Uterus (tissue), 3 donors: ENCODE measurements at regions not wholly inside any gene's neighbourhood (a gene's known extent, or its start where the extent isn't known, plus 50 kb on each side); places are given as distances from the start of the nearest gene placed in this dataset.

Experiments used
- DNase-seq, 2 donors: peaks; one replicate each; pipeline ENCODE4 v3.0.0-alpha.2; 2019 to 2020
- H3K27ac ChIP-seq, 2 donors: fragments of 200-600 bp; sonication (generic); 1 replicate in 1 of 2; 2 replicates in 1 of 2; pipeline ENCODE4 v1.5.1; 2016 to 2018
- H3K27me3 ChIP-seq, 2 donors: fragments of 200-600 bp; sonication (generic); one replicate each; pipeline ENCODE4 v1.5.1; 2018 to 2019; ENCODE audit warnings: control low read depth in 1 of 2
- H3K36me3 ChIP-seq, 2 donors: fragments of 200-600 bp; sonication (generic); one replicate each; pipeline ENCODE4 v1.5.1; 2019; ENCODE audit warnings: control low read depth in 1 of 2
- H3K4me1 ChIP-seq, 2 donors: fragments of 200-600 bp; sonication (generic); one replicate each; pipeline ENCODE4 v1.5.1; 2018 to 2019; ENCODE audit warnings: control low read depth in 1 of 2
- H3K4me3 ChIP-seq, 2 donors: fragments of 200-600 bp; sonication (generic); 1 replicate in 1 of 2; 2 replicates in 1 of 2; pipeline ENCODE4 v1.5.1; 2018 to 2019; ENCODE audit warnings: mild to moderate bottlenecking in 1 of 2
- H3K9me3 ChIP-seq, 2 donors: fragments of 200-600 bp; sonication (generic); one replicate each; pipeline ENCODE4 v1.5.1; 2019; ENCODE audit warnings: control low read depth in 1 of 2
- CTCF ChIP-seq, 4 experiments: fragments of 200-600 bp in 2 of 4; fragments of 450-650 bp in 2 of 4; sonication (generic) in 2 of 4; IDR thresholded peaks; one replicate each; pipeline ENCODE4 v1.5.1; 2016 to 2019; ENCODE audit warnings: antibody characterized with exemption in 4 of 4, mild to moderate bottlenecking in 2 of 4, moderate library complexity in 1 of 4
- POLR2A ChIP-seq, 2 donors: fragments of 450-650 bp; IDR thresholded peaks; one replicate each; pipeline ENCODE4 v1.6.1; 2016; ENCODE audit warnings: antibody characterized with exemption in 2 of 2, mild to moderate bottlenecking in 1 of 2, moderate library complexity in 1 of 2
- intact Hi-C: fragments of 100-400 bp; cut with DNase I; formaldehyde crosslinking; loops from one replicate; pipeline ENCODE4 v1.15.1; 2023; ENCODE audit warnings: low total_unique reads
- donor health status: DM: yes; HTN: yes; CAD: no.

GRCh38 chr1:56139836-56140235 is 439.5 kb downstream of the PLPP3 start:
- no peak overlapping the region for H3K4me3 ChIP-seq
- DNase-seq, result no peak
- H3K9me3 ChIP-seq, result no peaks in the 10 kb centered on the region
- no peaks in the 10 kb centered on the region for H3K4me1 ChIP-seq
- no peaks in the 10 kb centered on the region for H3K27me3 ChIP-seq
- no peaks in the 10 kb centered on the region for H3K36me3 ChIP-seq
- H3K27ac ChIP-seq, result no peak overlapping the region
- TF ChIP-seq POLR2A (IDR thresholded peaks at IDR 0.05) (no peak), CTCF (IDR thresholded peaks at IDR 0.05) (no peak)
- intact Hi-C loops, result no loop called here

GRCh38 chr1:56137521-56138505 is 441.6 kb downstream of the PLPP3 start:
- Histone ChIP-seq H3K36me3 (no peaks in the 10 kb centered on the region), H3K4me3 (no peak overlapping the region), H3K9me3 (no peaks in the 10 kb centered on the region), H3K27ac (no peak overlapping the region), H3K4me1 (no peaks in the 10 kb centered on the region), H3K27me3 (no peaks in the 10 kb centered on the region)
- no peak for DNase-seq
- intact Hi-C loops, result no loop called here
- TF ChIP-seq POLR2A (IDR thresholded peaks at IDR 0.05) (no peak), CTCF (IDR thresholded peaks at IDR 0.05) (no peak)

GRCh38 chr1:56137090-56137489 is 442.3 kb downstream of the PLPP3 start:
- no peaks in the 10 kb centered on the region for H3K36me3 ChIP-seq
- H3K4me1 ChIP-seq, result no peaks in the 10 kb centered on the region
- H3K4me3 ChIP-seq, result no peak overlapping the region
- intact Hi-C loops, result no loop called here
- no peak for DNase-seq
- no peaks in the 10 kb centered on the region for H3K27me3 ChIP-seq
- no peaks in the 10 kb centered on the region for H3K9me3 ChIP-seq
- TF ChIP-seq POLR2A (IDR thresholded peaks at IDR 0.05) (no peak), CTCF (IDR thresholded peaks at IDR 0.05) (no peak)
- no peak overlapping the region for H3K27ac ChIP-seq

- intact Hi-C loops, result no loop called here
- Histone ChIP-seq H3K27me3 (no peaks in the 10 kb centered on the region), H3K36me3 (no peaks in the 10 kb centered on the region), H3K27ac (no peak overlapping the region), H3K4me3 (no peak overlapping the region), H3K9me3 (no peaks in the 10 kb centered on the region), H3K4me1 (no peaks in the 10 kb centered on the region)
- TF ChIP-seq CTCF (IDR thresholded peaks at IDR 0.05) (no peak), POLR2A (IDR thresholded peaks at IDR 0.05) (no peak)
- no peak for DNase-seq
Measured at GRCh38 chr1:56135864-56136147, 443.6 kb downstream of the PLPP3 start.

- intact Hi-C loops, result no loop called here
Measured at GRCh38 chr1:56135069-56135863, 444.1 kb downstream of the PLPP3 start.

More at GRCh38 chr1:56135069-56135863, 444.1 kb downstream of the PLPP3 start:
- Histone ChIP-seq H3K27ac (no peak overlapping the region), H3K27me3 (no peaks in the 10 kb centered on the region), H3K4me3 (no peak overlapping the region), H3K36me3 (no peaks in the 10 kb centered on the region), H3K9me3 (no peaks in the 10 kb centered on the region), H3K4me1 (no peaks in the 10 kb centered on the region)
- no peak for DNase-seq
- no peak for TF ChIP-seq CTCF (IDR thresholded peaks at IDR 0.05)
- TF ChIP-seq POLR2A (IDR thresholded peaks at IDR 0.05), result no peak
